ENCODE measurements at regions not wholly inside any gene's neighbourhood (a gene's known extent, or its start where the extent isn't known, plus 50 kb on each side); places are given as distances from the start of the nearest gene placed in this dataset.

DNA sequence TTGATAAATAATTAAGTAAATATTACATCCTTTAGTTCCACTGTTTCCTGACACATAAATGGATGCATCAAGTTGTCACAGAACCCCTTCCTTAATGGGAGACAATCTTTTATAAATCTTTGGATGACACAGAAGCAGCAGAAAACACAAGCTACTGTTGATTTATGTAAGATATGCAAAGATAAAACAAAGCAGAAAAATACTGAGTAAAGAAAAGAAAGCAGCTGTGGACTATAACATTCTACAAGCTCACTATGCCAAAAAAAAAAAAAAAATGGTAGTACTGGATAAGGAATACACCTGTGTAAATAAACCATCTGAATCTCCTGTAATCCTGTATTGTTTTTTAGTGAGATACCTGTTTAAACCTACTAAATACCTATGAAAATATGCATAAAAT is 92.0 kb upstream of the FAM180A start:
- TF ChIP-seq CTCF (IDR thresholded peaks at IDR 0.05; ENCODE audit: low read depth, low read length, missing input control) (no peak), YY1 (IDR thresholded peaks at IDR 0.05) (no peak), REST (IDR thresholded peaks at IDR 0.05) (no peak), TAF1 (conservative IDR thresholded peaks at IDR 0.05) (no peak), SP1 (IDR thresholded peaks at IDR 0.05) (no peak), RAD21 (IDR thresholded peaks at IDR 0.05) (no peak), NR2F2 (IDR thresholded peaks at IDR 0.05) (no peak), GABPA (IDR thresholded peaks at IDR 0.05 in 1 of 2, conservative IDR thresholded peaks at IDR 0.05 in 1 of 2) (no peak)
- TF ChIP-seq, protein P1, sequence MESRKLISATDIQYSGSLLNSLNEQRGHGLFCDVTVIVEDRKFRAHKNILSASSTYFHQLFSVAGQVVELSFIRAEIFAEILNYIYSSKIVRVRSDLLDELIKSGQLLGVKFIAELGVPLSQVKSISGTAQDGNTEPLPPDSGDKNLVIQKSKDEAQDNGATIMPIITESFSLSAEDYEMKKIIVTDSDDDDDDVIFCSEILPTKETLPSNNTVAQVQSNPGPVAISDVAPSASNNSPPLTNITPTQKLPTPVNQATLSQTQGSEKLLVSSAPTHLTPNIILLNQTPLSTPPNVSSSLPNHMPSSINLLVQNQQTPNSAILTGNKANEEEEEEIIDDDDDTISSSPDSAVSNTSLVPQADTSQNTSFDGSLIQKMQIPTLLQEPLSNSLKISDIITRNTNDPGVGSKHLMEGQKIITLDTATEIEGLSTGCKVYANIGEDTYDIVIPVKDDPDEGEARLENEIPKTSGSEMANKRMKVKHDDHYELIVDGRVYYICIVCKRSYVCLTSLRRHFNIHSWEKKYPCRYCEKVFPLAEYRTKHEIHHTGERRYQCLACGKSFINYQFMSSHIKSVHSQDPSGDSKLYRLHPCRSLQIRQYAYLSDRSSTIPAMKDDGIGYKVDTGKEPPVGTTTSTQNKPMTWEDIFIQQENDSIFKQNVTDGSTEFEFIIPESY (IDR thresholded peaks at IDR 0.05), result no peak
- TF ChIP-seq, protein P2, sequence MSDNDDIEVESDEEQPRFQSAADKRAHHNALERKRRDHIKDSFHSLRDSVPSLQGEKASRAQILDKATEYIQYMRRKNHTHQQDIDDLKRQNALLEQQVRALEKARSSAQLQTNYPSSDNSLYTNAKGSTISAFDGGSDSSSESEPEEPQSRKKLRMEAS (IDR thresholded peaks at IDR 0.05), result no peak
- TF ChIP-seq, protein P3, sequence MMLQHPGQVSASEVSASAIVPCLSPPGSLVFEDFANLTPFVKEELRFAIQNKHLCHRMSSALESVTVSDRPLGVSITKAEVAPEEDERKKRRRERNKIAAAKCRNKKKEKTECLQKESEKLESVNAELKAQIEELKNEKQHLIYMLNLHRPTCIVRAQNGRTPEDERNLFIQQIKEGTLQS (IDR thresholded peaks at IDR 0.05), result no peak
